Fibroblast of lung (primary cell): ENCODE measurements at regions not wholly inside any gene's neighbourhood (a gene's known extent, or its start where the extent isn't known, plus 50 kb on each side); places are given as distances from the start of the nearest gene placed in this dataset.

Experiments
- DNase-seq, 2 donors: peaks; one replicate each; pipeline versions ENCODE4 v3.0.0 to v3.0.0-alpha.2; 2010; ENCODE audit warnings: low read depth in 2 of 2
- H2AFZ ChIP-seq: 2 replicates; pipeline ENCODE4 v1.5.1; 2012; ENCODE audit warnings: low read length, control low read depth, inconsistent platforms
- H3K27ac ChIP-seq: 2 replicates; pipeline ENCODE4 v1.5.1; 2011; ENCODE audit warnings: low read length, control low read depth; ENCODE audit not compliant: insufficient read depth
- H3K27me3 ChIP-seq: 2 replicates; pipeline ENCODE4 v1.5.1; 2011; ENCODE audit warnings: mild to moderate bottlenecking, low read length; ENCODE audit not compliant: control insufficient read depth, insufficient read depth
- H3K36me3 ChIP-seq: 2 replicates; pipeline ENCODE4 v1.5.1; 2011; ENCODE audit warnings: low read length; ENCODE audit not compliant: control insufficient read depth, insufficient read depth
- H3K4me1 ChIP-seq: 2 replicates; pipeline ENCODE4 v1.5.1; 2011; ENCODE audit warnings: low read length; ENCODE audit not compliant: control insufficient read depth, insufficient read depth; ENCODE audit errors: extremely low read depth
- H3K4me2 ChIP-seq: 2 replicates; pipeline ENCODE4 v1.5.1; 2011; ENCODE audit warnings: low read length, control low read depth; ENCODE audit not compliant: insufficient read depth; ENCODE audit errors: extremely low read depth
- H3K4me3 ChIP-seq, 4 experiments: fragments of 200-600 bp in 1 of 4; sonication (generic) in 1 of 4; replicated peaks in 1 of 4; 2 replicates each; pipeline ENCODE4 v1.5.1; 2011 to 2016; ENCODE audit warnings: low read length in 4 of 4, low read depth in 3 of 4, mild to moderate bottlenecking in 3 of 4, control low read depth in 2 of 4, inconsistent platforms in 1 of 4, mixed read lengths in 1 of 4; ENCODE audit not compliant: insufficient read depth in 1 of 4; ENCODE audit errors: control extremely low read depth in 1 of 4
- H3K79me2 ChIP-seq: 2 replicates; pipeline ENCODE4 v1.5.1; 2012; ENCODE audit warnings: mild to moderate bottlenecking, low read length, inconsistent platforms; ENCODE audit not compliant: control insufficient read depth, insufficient read depth
- H3K9ac ChIP-seq: 2 replicates; pipeline ENCODE4 v1.5.1; 2011; ENCODE audit warnings: mild to moderate bottlenecking, low read length, control low read depth; ENCODE audit not compliant: insufficient read depth
- H3K9me3 ChIP-seq: 2 replicates; pipeline ENCODE4 v1.5.1; 2012; ENCODE audit warnings: low read depth, low read length; ENCODE audit not compliant: control insufficient read depth, insufficient read depth
- H4K20me1 ChIP-seq: 2 replicates; pipeline ENCODE4 v1.5.1; 2011; ENCODE audit warnings: low read length; ENCODE audit not compliant: control insufficient read depth, insufficient read depth; ENCODE audit errors: extremely low read depth
- CTCF ChIP-seq, 2 donors: IDR thresholded peaks in 1 of 2; conservative IDR thresholded peaks in 1 of 2; 1 replicate in 1 of 2; 2 replicates in 1 of 2; pipeline ENCODE4 v1.5.1; 2011 to 2012; ENCODE audit warnings: low read length in 2 of 2, control low read depth in 1 of 2, inconsistent platforms in 1 of 2, low read depth in 1 of 2, mild to moderate bottlenecking in 1 of 2
- EZH2 ChIP-seq: IDR thresholded peaks from 2 replicates; pipeline ENCODE4 v1.5.1; 2012; ENCODE audit warnings: low read length, control low read depth, mild to moderate bottlenecking; ENCODE audit errors: missing control alignments

- Histone ChIP-seq H4K20me1 (no peaks in the 10 kb centered on the region), H3K27ac (no peak overlapping the region), H2AFZ (peak overlapping the region; percentile 10), H3K36me3 (no peaks in the 10 kb centered on the region), H3K4me1 (no peaks in the 10 kb centered on the region), H3K79me2 (no peaks in the 10 kb centered on the region), H3K4me3 (no peak overlapping the region), H3K4me2 (peak overlapping the region; percentile 48), H3K9me3 (no peaks in the 10 kb centered on the region), H3K27me3 (no peaks in the 10 kb centered on the region), H3K9ac (no peak overlapping the region)
- TF ChIP-seq EZH2, result no peak
- no peak for TF ChIP-seq CTCF (conservative IDR thresholded peaks at IDR 0.05 in 1 of 2, IDR thresholded peaks at IDR 0.05 in 1 of 2; ENCODE audit: low read depth in 1 of 2, low read length in 2 of 2)
- DNase-seq, result peak; percentile 99 to 100
These were observed 265.0 kb downstream of the OPA1 start for GRCh38 chr3:193857996-193858395.

- no peaks in the 10 kb centered on the region for H3K79me2 ChIP-seq
- no peaks in the 10 kb centered on the region for H4K20me1 ChIP-seq
- H3K27me3 ChIP-seq, result no peaks in the 10 kb centered on the region
- H3K36me3 ChIP-seq, result no peaks in the 10 kb centered on the region
- H3K4me2 ChIP-seq, result no peak overlapping the region
- H3K9ac ChIP-seq, result no peak overlapping the region
- DNase-seq, result no peak
- no peak overlapping the region for H3K4me3 ChIP-seq
- H3K4me1 ChIP-seq, result no peaks in the 10 kb centered on the region
- H3K9me3 ChIP-seq, result no peaks in the 10 kb centered on the region
- H3K27ac ChIP-seq, result no peak overlapping the region
- H2AFZ ChIP-seq, result no peak overlapping the region
- no peak for TF ChIP-seq CTCF (conservative IDR thresholded peaks at IDR 0.05 in 1 of 2, IDR thresholded peaks at IDR 0.05 in 1 of 2; ENCODE audit: low read depth in 1 of 2, low read length in 2 of 2)
- TF ChIP-seq EZH2, result no peak
These were observed 266.2 kb downstream of the OPA1 start for GRCh38 chr3:193859195-193859594.

- no peak overlapping the region for H3K4me2 ChIP-seq
- H3K4me1 ChIP-seq, result no peaks in the 10 kb centered on the region
- H3K9me3 ChIP-seq, result no peaks in the 10 kb centered on the region
- H3K27me3 ChIP-seq, result no peaks in the 10 kb centered on the region
- no peaks in the 10 kb centered on the region for H3K79me2 ChIP-seq
- no peak overlapping the region for H3K4me3 ChIP-seq
- H2AFZ ChIP-seq, result no peak overlapping the region
- no peak overlapping the region for H3K9ac ChIP-seq
- no peaks in the 10 kb centered on the region for H4K20me1 ChIP-seq
- no peak for DNase-seq
- TF ChIP-seq CTCF (conservative IDR thresholded peaks at IDR 0.05 in 1 of 2, IDR thresholded peaks at IDR 0.05 in 1 of 2; ENCODE audit: low read depth in 1 of 2, low read length in 2 of 2) (no peak), EZH2 (no peak)
- no peak overlapping the region for H3K27ac ChIP-seq
- no peaks in the 10 kb centered on the region for H3K36me3 ChIP-seq
These were observed 268.0 kb downstream of the OPA1 start for GRCh38 chr3:193861012-193861411.
